ENCODE measurements at regions not wholly inside any gene's neighbourhood (a gene's known extent, or its start where the extent isn't known, plus 50 kb on each side); places are given as distances from the start of the nearest gene placed in this dataset.

DNA sequence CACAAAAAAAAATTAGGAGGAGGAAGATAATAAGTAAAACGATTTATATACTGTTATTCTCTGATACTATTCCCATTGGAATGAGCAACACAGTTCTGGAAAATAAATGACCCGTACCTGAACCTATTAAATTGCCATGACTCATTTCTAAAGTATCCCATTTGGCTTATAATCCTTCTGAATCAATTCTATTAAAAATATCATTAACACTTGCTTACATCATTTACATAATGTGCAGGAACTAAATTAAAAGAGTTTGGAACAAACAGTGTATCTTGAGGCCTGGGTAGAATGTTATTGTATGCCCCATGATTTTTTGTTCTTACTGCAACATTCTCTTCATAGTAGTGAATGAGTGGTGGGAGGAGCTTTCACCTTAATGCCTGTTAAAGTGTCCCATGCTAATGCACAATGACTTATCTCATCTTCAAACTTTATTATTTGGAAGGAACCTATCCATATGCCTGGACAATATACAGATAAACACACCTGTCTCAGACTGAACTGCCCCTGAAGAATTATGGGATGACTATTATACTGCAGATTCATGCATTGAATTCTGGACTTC lies 549.9 kb upstream of the ACVR2A start:
- DNase-seq (ENCODE audit: low read depth in 1 of 2, low spot score in 1 of 2), result no peak
- TF ChIP-seq, protein P1, sequence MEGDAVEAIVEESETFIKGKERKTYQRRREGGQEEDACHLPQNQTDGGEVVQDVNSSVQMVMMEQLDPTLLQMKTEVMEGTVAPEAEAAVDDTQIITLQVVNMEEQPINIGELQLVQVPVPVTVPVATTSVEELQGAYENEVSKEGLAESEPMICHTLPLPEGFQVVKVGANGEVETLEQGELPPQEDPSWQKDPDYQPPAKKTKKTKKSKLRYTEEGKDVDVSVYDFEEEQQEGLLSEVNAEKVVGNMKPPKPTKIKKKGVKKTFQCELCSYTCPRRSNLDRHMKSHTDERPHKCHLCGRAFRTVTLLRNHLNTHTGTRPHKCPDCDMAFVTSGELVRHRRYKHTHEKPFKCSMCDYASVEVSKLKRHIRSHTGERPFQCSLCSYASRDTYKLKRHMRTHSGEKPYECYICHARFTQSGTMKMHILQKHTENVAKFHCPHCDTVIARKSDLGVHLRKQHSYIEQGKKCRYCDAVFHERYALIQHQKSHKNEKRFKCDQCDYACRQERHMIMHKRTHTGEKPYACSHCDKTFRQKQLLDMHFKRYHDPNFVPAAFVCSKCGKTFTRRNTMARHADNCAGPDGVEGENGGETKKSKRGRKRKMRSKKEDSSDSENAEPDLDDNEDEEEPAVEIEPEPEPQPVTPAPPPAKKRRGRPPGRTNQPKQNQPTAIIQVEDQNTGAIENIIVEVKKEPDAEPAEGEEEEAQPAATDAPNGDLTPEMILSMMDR (IDR thresholded peaks at IDR 0.05; ENCODE audit: low read depth, low read length), result no peak
- H3K9me3 ChIP-seq (ENCODE audit: low read depth), result no peaks in the 10 kb centered on the region
- no peaks in the 10 kb centered on the region for H3K36me3 ChIP-seq
- H3K27me3 ChIP-seq, result no peaks in the 10 kb centered on the region
- H3K27ac ChIP-seq, result no peak overlapping the region
- H3K4me1 ChIP-seq (ENCODE audit: low read depth), result no peaks in the 10 kb centered on the region
- no peak overlapping the region for H3K4me3 ChIP-seq

DNA sequence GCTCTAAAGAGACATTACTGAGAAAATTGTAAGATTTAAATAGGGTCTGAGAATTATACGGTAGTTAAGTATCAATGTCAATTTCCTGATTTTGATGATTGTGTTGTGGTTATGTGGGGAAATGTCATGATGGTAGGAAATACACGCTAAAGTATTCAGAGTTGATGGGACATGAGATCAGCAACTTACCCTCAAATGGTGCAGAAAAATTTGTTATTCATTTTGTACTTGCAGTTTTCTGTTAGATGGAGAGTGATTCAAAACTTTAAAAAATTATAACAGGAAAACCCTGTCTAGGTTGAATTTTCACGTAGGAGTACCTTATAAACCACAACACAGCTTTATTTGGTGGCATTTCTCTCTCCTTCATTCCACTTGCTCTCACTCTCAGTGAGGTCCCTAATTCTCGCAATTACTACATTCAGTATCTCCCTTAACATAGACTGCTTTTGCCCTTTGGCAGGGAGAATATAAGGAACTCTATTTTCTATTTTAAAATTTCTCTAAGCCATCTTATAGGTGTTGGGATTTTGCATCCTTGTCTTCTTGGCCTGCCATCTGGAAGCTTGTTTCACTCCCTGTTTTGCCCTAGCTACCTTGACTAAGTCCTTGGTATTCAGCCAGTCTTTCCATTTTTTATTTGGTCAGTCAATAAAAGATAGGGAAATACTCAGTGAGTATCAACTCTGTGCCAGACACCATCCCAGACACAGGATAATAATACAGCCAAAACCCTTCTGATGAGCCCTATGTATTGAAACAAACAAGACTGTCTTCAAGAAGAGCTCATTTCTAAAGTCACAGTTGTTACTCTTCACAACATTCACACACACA lies 550.6 kb upstream of the ACVR2A start:
- Histone ChIP-seq H3K27me3 (no peaks in the 10 kb centered on the region), H3K4me3 (no peak overlapping the region), H3K9me3 (ENCODE audit: low read depth) (no peaks in the 10 kb centered on the region), H3K4me1 (ENCODE audit: low read depth) (no peaks in the 10 kb centered on the region), H3K27ac (no peak overlapping the region), H3K36me3 (no peaks in the 10 kb centered on the region)
- TF ChIP-seq, protein P1 (IDR thresholded peaks at IDR 0.05; ENCODE audit: low read depth, low read length), result no peak
- no peak for DNase-seq (ENCODE audit: low read depth in 1 of 2, low spot score in 1 of 2)

DNA sequence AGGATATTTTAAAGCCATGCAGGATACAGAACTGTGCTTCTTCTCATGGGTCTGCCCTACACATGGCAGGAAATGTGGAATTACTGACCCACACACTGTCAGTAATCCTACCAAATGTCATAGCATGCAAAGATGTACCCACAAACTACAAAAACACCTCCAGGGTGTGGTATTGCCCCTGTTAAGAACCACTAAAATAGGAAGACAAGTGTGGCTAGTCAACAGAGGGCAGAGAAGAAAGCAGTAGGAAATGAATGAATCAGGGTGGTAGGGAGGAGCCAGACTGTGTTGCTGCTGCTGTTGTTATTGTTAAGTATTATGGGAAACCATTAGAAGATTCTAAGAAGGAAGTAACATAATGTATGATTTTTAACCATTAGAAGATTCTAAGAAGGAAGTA lies 556.7 kb upstream of the ACVR2A start:
- no peak overlapping the region for H3K27ac ChIP-seq
- no peaks in the 10 kb centered on the region for H3K9me3 ChIP-seq (ENCODE audit: low read depth)
- H3K4me3 ChIP-seq, result no peak overlapping the region
- no peaks in the 10 kb centered on the region for H3K27me3 ChIP-seq
- no peak for DNase-seq (ENCODE audit: low read depth in 1 of 2, low spot score in 1 of 2)
- TF ChIP-seq, protein P1 (IDR thresholded peaks at IDR 0.05; ENCODE audit: low read depth, low read length), result no peak
- H3K4me1 ChIP-seq (ENCODE audit: low read depth), result no peaks in the 10 kb centered on the region
- no peaks in the 10 kb centered on the region for H3K36me3 ChIP-seq

DNA sequence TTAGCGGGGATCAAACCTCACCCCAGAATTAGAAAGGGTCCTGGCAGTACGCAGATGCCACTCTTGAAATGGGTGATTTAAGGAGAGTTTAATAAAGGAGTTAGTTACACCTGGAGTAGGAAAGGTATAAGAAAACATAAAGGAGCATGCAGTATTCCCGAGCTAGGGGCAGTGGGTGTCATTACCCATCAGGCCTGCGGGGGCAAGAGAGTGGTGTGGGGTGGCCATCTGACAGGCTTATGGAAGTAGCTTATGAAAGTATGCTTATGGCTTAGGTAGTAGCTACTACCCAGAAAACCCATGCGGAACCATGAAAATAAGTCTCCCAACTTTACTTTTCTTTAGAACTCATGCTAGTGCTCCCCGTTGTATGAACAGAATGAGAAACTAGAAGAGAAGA lies 568.9 kb upstream of the ACVR2A start:
- no peaks in the 10 kb centered on the region for H3K27me3 ChIP-seq
- no peaks in the 10 kb centered on the region for H3K9me3 ChIP-seq (ENCODE audit: low read depth)
- no peak overlapping the region for H3K4me3 ChIP-seq
- TF ChIP-seq, protein P1 (IDR thresholded peaks at IDR 0.05; ENCODE audit: low read depth, low read length), result peak; percentile 17
- DNase-seq (ENCODE audit: low read depth in 1 of 2, low spot score in 1 of 2), result peak in 1 of 2 donors; percentile 5
- H3K27ac ChIP-seq, result no peak overlapping the region
- H3K4me1 ChIP-seq (ENCODE audit: low read depth), result peaks cover 3% of the 10 kb centered on the region
- no peaks in the 10 kb centered on the region for H3K36me3 ChIP-seq

DNA sequence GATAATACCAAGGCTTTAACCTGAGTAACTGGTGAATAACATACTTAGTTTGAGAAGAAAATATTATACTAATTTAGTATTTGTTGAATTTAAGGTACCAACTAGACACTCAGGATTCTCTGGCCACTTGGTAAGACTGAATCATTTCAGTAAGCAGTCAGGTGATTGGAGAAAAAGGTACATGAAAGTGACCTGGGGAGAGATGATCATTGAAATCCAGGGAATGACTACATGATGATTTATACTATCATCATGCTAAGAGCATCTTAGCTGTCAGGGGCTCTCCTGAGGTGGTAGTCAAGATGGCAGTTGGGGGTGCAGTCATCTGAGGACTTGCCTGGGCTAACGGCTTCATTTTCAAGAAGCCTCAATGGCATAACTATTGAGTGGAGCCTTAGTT lies 571.2 kb upstream of the ACVR2A start:
- Histone ChIP-seq H3K27ac (no peak overlapping the region), H3K4me3 (no peak overlapping the region), H3K4me1 (ENCODE audit: low read depth) (peaks cover 3% of the 10 kb centered on the region), H3K9me3 (ENCODE audit: low read depth) (no peaks in the 10 kb centered on the region), H3K36me3 (no peaks in the 10 kb centered on the region), H3K27me3 (no peaks in the 10 kb centered on the region)
- TF ChIP-seq, protein P1 (IDR thresholded peaks at IDR 0.05; ENCODE audit: low read depth, low read length), result no peak
- no peak for DNase-seq (ENCODE audit: low read depth in 1 of 2, low spot score in 1 of 2)
